ENCODE measurements at regions not wholly inside any gene's neighbourhood (a gene's known extent, or its start where the extent isn't known, plus 50 kb on each side); places are given as distances from the start of the nearest gene placed in this dataset.

DNA sequence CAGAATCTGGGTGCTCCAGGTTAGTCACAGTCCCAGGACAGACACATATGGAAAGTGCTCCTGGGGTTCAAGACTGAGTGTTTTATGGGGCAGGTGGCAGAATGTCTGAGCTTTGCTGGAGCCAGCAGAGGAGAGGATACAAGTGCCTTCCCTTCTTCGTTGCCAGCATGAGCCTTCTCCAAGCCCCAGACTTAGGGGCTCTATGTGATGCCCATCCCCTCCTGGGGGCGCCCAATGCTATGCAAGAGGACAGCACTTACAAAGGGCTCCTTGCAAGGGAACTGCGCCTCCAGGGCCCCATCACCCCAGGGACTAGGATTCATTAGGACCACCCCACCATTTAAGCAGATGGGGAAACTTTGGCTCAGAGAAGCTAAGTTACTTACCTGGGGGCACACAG lies 581.9 kb downstream of the BUD13 start:
- TF ChIP-seq, protein P1, sequence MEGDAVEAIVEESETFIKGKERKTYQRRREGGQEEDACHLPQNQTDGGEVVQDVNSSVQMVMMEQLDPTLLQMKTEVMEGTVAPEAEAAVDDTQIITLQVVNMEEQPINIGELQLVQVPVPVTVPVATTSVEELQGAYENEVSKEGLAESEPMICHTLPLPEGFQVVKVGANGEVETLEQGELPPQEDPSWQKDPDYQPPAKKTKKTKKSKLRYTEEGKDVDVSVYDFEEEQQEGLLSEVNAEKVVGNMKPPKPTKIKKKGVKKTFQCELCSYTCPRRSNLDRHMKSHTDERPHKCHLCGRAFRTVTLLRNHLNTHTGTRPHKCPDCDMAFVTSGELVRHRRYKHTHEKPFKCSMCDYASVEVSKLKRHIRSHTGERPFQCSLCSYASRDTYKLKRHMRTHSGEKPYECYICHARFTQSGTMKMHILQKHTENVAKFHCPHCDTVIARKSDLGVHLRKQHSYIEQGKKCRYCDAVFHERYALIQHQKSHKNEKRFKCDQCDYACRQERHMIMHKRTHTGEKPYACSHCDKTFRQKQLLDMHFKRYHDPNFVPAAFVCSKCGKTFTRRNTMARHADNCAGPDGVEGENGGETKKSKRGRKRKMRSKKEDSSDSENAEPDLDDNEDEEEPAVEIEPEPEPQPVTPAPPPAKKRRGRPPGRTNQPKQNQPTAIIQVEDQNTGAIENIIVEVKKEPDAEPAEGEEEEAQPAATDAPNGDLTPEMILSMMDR (IDR thresholded peaks at IDR 0.05) = no peak
- TF ChIP-seq POLR2AphosphoS5 (IDR thresholded peaks at IDR 0.05; ENCODE audit: insufficient read depth in 1 of 2, low read depth in 1 of 2) (no peak), POLR2A (IDR thresholded peaks at IDR 0.05) (no peak)
